Kidney (tissue), 13 donors: ENCODE measurements at regions not wholly inside any gene's neighbourhood (a gene's known extent, or its start where the extent isn't known, plus 50 kb on each side); places are given as distances from the start of the nearest gene placed in this dataset.

ENCODE experiments used
- DNase-seq, 5 donors: peaks; one replicate each; pipeline ENCODE4 v3.0.0-alpha.2; 2013 to 2020
- FAIRE-seq: peaks from 2 replicates; lab custom pipeline; 2012; peaks lifted over from hg19 to GRCh38; lab: Jason Lieb, UNC
- H3K27ac ChIP-seq, 2 donors: one replicate each; pipeline ENCODE4 v1.7.0; 2013; ENCODE audit warnings: low read depth in 2 of 2, low read length in 2 of 2, inconsistent platforms in 1 of 2
- H3K27me3 ChIP-seq: one replicate; pipeline ENCODE4 v1.7.1; 2013; ENCODE audit warnings: low read length, inconsistent platforms; ENCODE audit not compliant: control insufficient read depth, insufficient read depth
- H3K36me3 ChIP-seq, 3 donors: one replicate each; pipeline versions ENCODE4 v1.7.0 to v1.7.1; 2013; ENCODE audit warnings: low read length in 3 of 3, control low read depth in 1 of 3, inconsistent platforms in 1 of 3; ENCODE audit not compliant: insufficient read depth in 3 of 3, control insufficient read depth in 2 of 3
- H3K4me1 ChIP-seq, 3 donors: one replicate each; pipeline versions ENCODE4 v1.7.0 to v1.7.1; 2013; ENCODE audit warnings: low read length in 3 of 3, inconsistent platforms in 1 of 3, low read depth in 1 of 3; ENCODE audit not compliant: control insufficient read depth in 2 of 3, insufficient read depth in 2 of 3
- H3K4me3 ChIP-seq, 3 donors: one replicate each; pipeline versions ENCODE4 v1.7.0 to v1.8.1; 2013; ENCODE audit warnings: low read length in 3 of 3, control low read depth in 1 of 3, inconsistent platforms in 1 of 3
- H3K9ac ChIP-seq, 3 donors: one replicate each; pipeline versions ENCODE4 v1.7.0 to v1.7.1; 2013; ENCODE audit warnings: low read length in 3 of 3, control low read depth in 1 of 3, inconsistent platforms in 1 of 3
- H3K9me3 ChIP-seq, 3 donors: one replicate each; pipeline versions ENCODE4 v1.7.0 to v1.7.1; 2013; ENCODE audit warnings: low read length in 3 of 3, control low read depth in 1 of 3, inconsistent platforms in 1 of 3; ENCODE audit not compliant: control insufficient read depth in 2 of 3, insufficient read depth in 1 of 3
- intact Hi-C: fragments of 100-400 bp; cut with DNase I; formaldehyde crosslinking; loops from one replicate; pipeline ENCODE4 v1.11.1; 2022
- TF ChIP-seq, protein P1 (sequence below): IDR thresholded peaks from 3 replicates; pipeline ENCODE4 v1.5.1; 2012; ENCODE audit warnings: mild to moderate bottlenecking, moderate library complexity, borderline replicate concordance; ENCODE audit not compliant: insufficient read depth; ENCODE audit errors: extremely low read depth
- donor health status: control.
- donor health status: control.
- donor health status: control.
- donor health status: control.
- donor health status: control.
- donor health status: DM: yes; HTN: yes; CAD: no.
- donor health status: Normal renal cell carcinoma (clear cell type).

DNA sequence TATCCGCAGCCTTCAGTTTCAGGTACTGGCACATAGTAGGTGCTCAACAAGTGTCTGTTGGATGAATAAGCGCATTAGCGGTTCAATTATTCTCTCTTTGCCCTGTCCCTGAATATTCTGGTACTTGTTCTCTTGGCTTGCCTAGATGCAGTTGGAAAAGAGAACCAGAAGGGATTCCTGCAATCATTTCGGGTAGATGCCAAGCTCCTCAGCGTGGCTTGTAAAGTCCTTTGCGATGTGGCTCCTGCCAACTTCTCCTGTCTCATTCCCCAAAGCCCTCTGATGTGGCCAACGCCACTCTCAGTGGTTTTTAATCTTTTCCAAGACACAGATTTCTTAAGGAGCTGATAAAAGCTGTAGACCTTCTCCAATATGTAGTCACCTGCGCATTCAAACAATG, 230.3 kb downstream of the SUDS3 start:
- Histone ChIP-seq H3K36me3 (no peaks in the 10 kb centered on the region), H3K27ac (no peak overlapping the region), H3K9ac (no peak overlapping the region), H3K4me3 (no peak overlapping the region), H3K9me3 (peaks cover 0 to 2% (median 0%) of the 10 kb centered on the region in 3 donors), H3K27me3 (no peaks in the 10 kb centered on the region), H3K4me1 (no peaks in the 10 kb centered on the region)
- DNase-seq = no peak
- TF ChIP-seq, protein P1, sequence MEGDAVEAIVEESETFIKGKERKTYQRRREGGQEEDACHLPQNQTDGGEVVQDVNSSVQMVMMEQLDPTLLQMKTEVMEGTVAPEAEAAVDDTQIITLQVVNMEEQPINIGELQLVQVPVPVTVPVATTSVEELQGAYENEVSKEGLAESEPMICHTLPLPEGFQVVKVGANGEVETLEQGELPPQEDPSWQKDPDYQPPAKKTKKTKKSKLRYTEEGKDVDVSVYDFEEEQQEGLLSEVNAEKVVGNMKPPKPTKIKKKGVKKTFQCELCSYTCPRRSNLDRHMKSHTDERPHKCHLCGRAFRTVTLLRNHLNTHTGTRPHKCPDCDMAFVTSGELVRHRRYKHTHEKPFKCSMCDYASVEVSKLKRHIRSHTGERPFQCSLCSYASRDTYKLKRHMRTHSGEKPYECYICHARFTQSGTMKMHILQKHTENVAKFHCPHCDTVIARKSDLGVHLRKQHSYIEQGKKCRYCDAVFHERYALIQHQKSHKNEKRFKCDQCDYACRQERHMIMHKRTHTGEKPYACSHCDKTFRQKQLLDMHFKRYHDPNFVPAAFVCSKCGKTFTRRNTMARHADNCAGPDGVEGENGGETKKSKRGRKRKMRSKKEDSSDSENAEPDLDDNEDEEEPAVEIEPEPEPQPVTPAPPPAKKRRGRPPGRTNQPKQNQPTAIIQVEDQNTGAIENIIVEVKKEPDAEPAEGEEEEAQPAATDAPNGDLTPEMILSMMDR = no peak
- intact Hi-C loops = no loop called here
- no peak for FAIRE-seq

DNA sequence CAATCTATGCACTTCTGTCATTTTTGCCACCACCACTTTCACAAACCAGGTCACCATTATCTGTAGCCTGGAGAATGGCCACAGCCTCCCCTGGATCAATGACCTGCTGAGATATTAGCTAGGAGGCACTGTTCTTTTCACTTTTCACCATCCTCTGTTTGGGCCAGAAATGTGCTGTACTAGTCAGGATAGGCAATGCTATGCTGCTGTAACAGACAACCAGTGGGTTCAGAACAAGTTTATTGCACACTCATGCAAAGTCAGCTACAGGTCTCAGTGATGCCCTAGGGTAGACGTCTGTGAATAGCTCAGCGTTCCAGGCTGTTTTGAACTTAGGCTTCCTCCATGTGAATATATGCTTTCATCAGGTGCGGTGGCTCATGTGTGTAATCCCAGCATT, 231.5 kb downstream of the SUDS3 start:
- TF ChIP-seq, protein P1 = no peak
- no peak for FAIRE-seq

DNA sequence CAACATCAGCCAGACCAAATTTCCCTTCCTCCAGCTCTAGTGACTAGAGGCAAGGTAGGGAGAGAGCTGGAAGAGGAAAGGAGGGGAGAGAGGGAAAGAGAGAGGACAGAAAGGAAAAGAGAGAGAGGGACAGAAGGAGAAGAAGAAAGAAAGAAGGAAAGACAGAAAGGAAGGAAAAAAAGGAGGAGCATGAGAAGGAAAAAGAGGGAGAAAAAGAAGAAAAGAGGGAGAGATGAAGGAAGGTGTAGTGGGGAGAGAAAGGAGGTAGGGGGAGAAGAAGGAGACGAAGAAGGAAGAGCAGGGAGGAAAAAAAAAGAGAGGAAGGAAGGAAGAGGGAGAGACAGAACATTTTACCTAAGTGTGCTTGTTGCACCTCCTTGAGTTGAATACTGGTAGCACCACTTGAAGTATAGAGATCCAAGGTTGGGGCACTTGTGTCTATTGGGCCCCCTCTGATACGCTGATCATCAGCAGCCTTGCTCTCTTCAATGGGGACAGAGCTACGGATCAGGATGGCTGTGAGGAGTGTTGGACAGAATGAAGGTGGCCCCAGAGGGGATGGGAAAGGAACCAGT, 232.5 kb downstream of the SUDS3 start:
- FAIRE-seq = no peak
- H3K27ac ChIP-seq = no peak overlapping the region
- H3K36me3 ChIP-seq = no peaks in the 10 kb centered on the region
- peaks cover 0 to 3% (median 2%) of the 10 kb centered on the region in 3 donors for H3K9me3 ChIP-seq
- intact Hi-C loops = no loop called here
- TF ChIP-seq, protein P1 = no peak
- DNase-seq = no peak
- H3K9ac ChIP-seq = no peak overlapping the region
- H3K4me1 ChIP-seq = no peaks in the 10 kb centered on the region
- no peaks in the 10 kb centered on the region for H3K27me3 ChIP-seq
- H3K4me3 ChIP-seq = no peak overlapping the region

More for the DNA sequence above, 231.5 kb downstream of the SUDS3 start:
- Histone ChIP-seq H3K36me3 (no peaks in the 10 kb centered on the region), H3K27me3 (no peaks in the 10 kb centered on the region), H3K9ac (no peak overlapping the region), H3K9me3 (peaks cover 0 to 2% (median under 1%) of the 10 kb centered on the region in 3 donors), H3K27ac (no peak overlapping the region), H3K4me1 (no peaks in the 10 kb centered on the region), H3K4me3 (no peak overlapping the region)
- no peak for DNase-seq
- intact Hi-C loops = no loop called here

DNA sequence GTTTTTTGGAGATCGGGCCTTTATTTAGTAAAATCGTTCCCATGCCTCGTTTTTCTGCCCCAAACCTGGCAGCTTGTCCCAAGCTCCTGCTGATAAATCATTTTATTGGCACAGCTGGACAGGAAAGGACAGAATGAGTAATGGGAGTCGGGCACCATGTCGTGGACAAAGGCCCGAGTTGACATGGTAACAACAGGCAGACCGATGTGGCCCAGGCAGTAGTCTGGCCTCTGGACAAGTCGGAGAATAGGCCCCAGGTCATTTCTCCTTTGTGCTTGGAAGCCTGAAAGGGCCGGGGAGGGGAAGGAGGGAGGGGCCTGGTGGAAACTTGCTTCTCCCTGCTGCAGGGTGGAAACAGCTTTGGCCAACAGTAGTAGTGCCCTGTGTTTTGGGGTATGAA, 234.9 kb downstream of the SUDS3 start:
- H3K9ac ChIP-seq = no peak overlapping the region
- DNase-seq (peak in 2 of 5 donors; percentile 1 to 60), FAIRE-seq (no peak)
- intact Hi-C loops = no loop called here
- H3K9me3 ChIP-seq = peaks cover 0 to 3% (median under 1%) of the 10 kb centered on the region in 3 donors
- no peaks in the 10 kb centered on the region for H3K4me1 ChIP-seq
- H3K27ac ChIP-seq = no peak overlapping the region
- no peak overlapping the region for H3K4me3 ChIP-seq
- no peaks in the 10 kb centered on the region for H3K27me3 ChIP-seq
- no peaks in the 10 kb centered on the region for H3K36me3 ChIP-seq
- TF ChIP-seq, protein P1 = no peak
